Bronchial epithelial cell (primary cell): ENCODE measurements at regions not wholly inside any gene's neighbourhood (a gene's known extent, or its start where the extent isn't known, plus 50 kb on each side); places are given as distances from the start of the nearest gene placed in this dataset.
"Not testable (repeated sequence)": the region's sequence is repeated elsewhere in the genome, so short reads cannot be mapped to it uniquely, and the experiment has no call there.

ENCODE experiments used
- DNase-seq: peaks from one replicate; pipeline ENCODE4 v3.0.0-alpha.2; 2010; ENCODE audit warnings: low read depth
- FAIRE-seq: peaks from 2 replicates; lab custom pipeline; 2011; peaks lifted over from hg19 to GRCh38; lab: Jason Lieb, UNC
- H3K27me3 ChIP-seq: 2 replicates; pipeline ENCODE4 v1.5.1; 2011; ENCODE audit warnings: low read length; ENCODE audit not compliant: control insufficient read depth, insufficient read depth
- H3K36me3 ChIP-seq: 2 replicates; pipeline ENCODE4 v1.5.1; 2011; ENCODE audit warnings: low read length; ENCODE audit not compliant: control insufficient read depth, insufficient read depth
- H3K4me3 ChIP-seq: 2 replicates; pipeline ENCODE4 v1.5.1; 2011; ENCODE audit warnings: mild to moderate bottlenecking, low read depth, low read length, control low read depth
- CTCF ChIP-seq: IDR thresholded peaks from 2 replicates; pipeline ENCODE4 v1.5.1; 2011; ENCODE audit warnings: mild to moderate bottlenecking, moderate library complexity, low read length, control low read depth, inconsistent platforms; ENCODE audit not compliant: insufficient read depth, severe bottlenecking

DNA sequence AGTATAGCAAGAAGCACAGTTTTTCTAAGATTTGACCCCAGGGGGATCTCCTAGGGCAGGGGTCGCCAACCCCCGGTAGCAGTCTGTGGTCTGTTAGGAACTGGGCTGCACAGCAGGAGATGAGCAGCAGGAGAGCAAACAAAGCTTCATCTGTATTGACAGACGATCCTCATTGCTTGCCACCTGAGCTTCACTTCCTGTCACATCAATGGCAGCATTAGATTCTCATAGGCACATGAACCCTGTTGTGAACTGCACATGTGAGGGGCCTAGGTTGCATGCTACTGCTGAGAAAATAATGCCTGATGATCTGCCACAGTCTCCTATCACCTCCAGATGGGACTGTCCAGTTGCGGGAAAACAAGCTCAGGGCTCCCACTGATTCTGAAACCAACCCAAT, 136.2 kb downstream of the RGPD3 start:
- no peak for TF ChIP-seq CTCF
- no peaks in the 10 kb centered on the region for H3K36me3 ChIP-seq
- FAIRE-seq, result no peak

GRCh38 chr2:106330384-106331261, 136.5 kb upstream of the UXS1 start:
- FAIRE-seq, H3K27me3 ChIP-seq, H3K4me3 ChIP-seq, H3K36me3 ChIP-seq, DNase-seq: not testable (repeated sequence)

More for the DNA sequence above, 136.2 kb downstream of the RGPD3 start:
- DNase-seq, result no peak
- Histone ChIP-seq H3K4me3 (no peak overlapping the region), H3K27me3 (no peaks in the 10 kb centered on the region)

GRCh38 chr2:106323337-106324013, 129.4 kb upstream of the UXS1 start:
- Histone ChIP-seq H3K4me3 (no peak overlapping the region), H3K36me3 (no peaks in the 10 kb centered on the region), H3K27me3 (no peaks in the 10 kb centered on the region)
- FAIRE-seq (no peak), DNase-seq (no peak)
- TF ChIP-seq CTCF, result no peak

DNA sequence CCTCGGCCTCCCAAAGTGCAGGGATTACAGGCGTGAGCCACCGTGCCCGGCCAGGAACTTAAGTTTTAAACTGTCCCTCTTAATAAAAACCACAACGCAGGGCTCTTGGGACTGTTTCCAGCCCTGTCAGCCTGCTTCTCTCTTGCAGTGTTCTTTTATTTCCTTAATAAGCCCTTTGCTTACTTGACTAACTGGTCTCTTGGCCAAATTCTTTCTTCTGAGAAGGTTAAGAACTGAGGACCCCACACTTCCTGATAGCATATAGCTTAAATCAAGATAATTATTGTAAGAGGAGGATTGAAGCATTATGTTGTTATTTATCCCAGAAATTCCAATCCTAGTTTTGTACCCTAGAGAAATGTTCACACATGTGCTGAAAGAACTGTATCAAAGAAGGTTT, 128.2 kb upstream of the UXS1 start:
- Histone ChIP-seq H3K4me3 (no peak overlapping the region), H3K27me3 (no peaks in the 10 kb centered on the region), H3K36me3 (no peaks in the 10 kb centered on the region)
- no peak for FAIRE-seq
- DNase-seq, result no peak
- TF ChIP-seq CTCF, result no peak

GRCh38 chr2:106320439-106320838, 126.3 kb upstream of the UXS1 start:
- not testable (repeated sequence) for H3K36me3 ChIP-seq, FAIRE-seq, H3K4me3 ChIP-seq, H3K27me3 ChIP-seq, DNase-seq

GRCh38 chr2:106316915-106317314, 122.8 kb upstream of the UXS1 start:
- no peak for TF ChIP-seq CTCF
- no peak for FAIRE-seq
- H3K4me3 ChIP-seq, result no peak overlapping the region

More at GRCh38 chr2:106316915-106317314, 122.8 kb upstream of the UXS1 start:
- H3K36me3 ChIP-seq, result no peaks in the 10 kb centered on the region
- DNase-seq, result no peak
- H3K27me3 ChIP-seq, result no peaks in the 10 kb centered on the region
